GM12878 (cell line): ENCODE measurements at regions not wholly inside any gene's neighbourhood (a gene's known extent, or its start where the extent isn't known, plus 50 kb on each side); places are given as distances from the start of the nearest gene placed in this dataset.

Source experiments
- ATAC-seq: fragments of 200-7000 bp; cut with Tn5 transposase; 3 replicates; pipeline ENCODE4 v1.9.1; 2020; ENCODE audit warnings: mild to moderate bottlenecking, moderate library complexity
- BruUV-seq: library from RNA; stranded (reverse); fragments of 400-500 nt; replicated peaks from 2 replicates; lab custom pipeline; 2021; lab: Mats Ljungman, UMichigan
- CTCF ChIA-PET: fragments of 300-600 bp; sonication (Branson Sonifier 250); formaldehyde crosslinking; extraction: SDS; loops from one replicate; lab custom pipeline; 2021; ENCODE audit warnings: inconsistent platforms; lab: Yijun Ruan, JAX
- POLR2A ChIA-PET: fragments of 350-600 bp; formaldehyde crosslinking; extraction: SDS; loops from one replicate; lab custom pipeline; 2021; ENCODE audit warnings: inconsistent platforms; lab: Charles Lee
- RAD21 ChIA-PET: fragments of 300-600 bp; sonication (Branson Sonifier 250); formaldehyde crosslinking; loops from one replicate; lab custom pipeline; 2023; ENCODE audit warnings: antibody characterized with exemption; ENCODE audit not compliant: unreplicated experiment; lab: Charles Lee
- SMC1A ChIA-PET: fragments of 300-600 bp; sonication (Branson Sonifier 250); formaldehyde crosslinking; loops from one replicate; lab custom pipeline; 2023; ENCODE audit not compliant: unreplicated experiment, uncharacterized antibody; lab: Charles Lee
- DNase-seq: peaks from one replicate; pipeline ENCODE4 v3.0.0-alpha.2; 2011; ENCODE audit warnings: low read depth, low spot score
- FAIRE-seq: peaks from 3 replicates; lab custom pipeline; 2011; peaks lifted over from hg19 to GRCh38; lab: Jason Lieb, UNC
- H2AFZ ChIP-seq: 2 replicates; pipeline ENCODE4 v1.6.0; 2011; ENCODE audit warnings: low read depth, low read length, control low read depth; ENCODE audit not compliant: control insufficient read depth
- H3K27ac ChIP-seq: 2 replicates; pipeline ENCODE4 v1.5.1; 2011; ENCODE audit warnings: control low read depth; ENCODE audit not compliant: control insufficient read depth, insufficient read depth
- H3K27me3 ChIP-seq, 2 experiments: replicated peaks in 1 of 2; 2 replicates each; pipeline versions ENCODE4 v1.6.0 to v1.6.1; 2011; ENCODE audit warnings: low read length in 1 of 2; ENCODE audit not compliant: control insufficient read depth in 2 of 2, insufficient read depth in 2 of 2
- H3K36me3 ChIP-seq, 2 experiments: 2 replicates each; pipeline ENCODE4 v1.5.1; 2011; ENCODE audit warnings: low read length in 1 of 2; ENCODE audit not compliant: control insufficient read depth in 2 of 2, insufficient read depth in 2 of 2
- H3K4me1 ChIP-seq: 2 replicates; pipeline ENCODE4 v1.6.1; 2011; ENCODE audit warnings: mild to moderate bottlenecking, low read length, moderate library complexity, mixed read lengths; ENCODE audit not compliant: control insufficient read depth, insufficient read depth
- H3K4me2 ChIP-seq: 2 replicates; pipeline ENCODE4 v1.6.0; 2011; ENCODE audit warnings: control low read depth; ENCODE audit not compliant: control insufficient read depth, insufficient read depth
- H3K4me3 ChIP-seq: fragments of 200-600 bp; sonication (generic); 2 replicates; pipeline ENCODE4 v1.5.1; 2016
- H3K79me2 ChIP-seq: 2 replicates; pipeline ENCODE4 v1.6.0; 2011; ENCODE audit warnings: low read length; ENCODE audit not compliant: control insufficient read depth, insufficient read depth
- H3K9ac ChIP-seq: 2 replicates; pipeline ENCODE4 v1.8.0; 2011; ENCODE audit warnings: low read length, control low read depth, mixed read lengths; ENCODE audit not compliant: control insufficient read depth, insufficient read depth
- H3K9me3 ChIP-seq: replicated peaks from 3 replicates; pipeline ENCODE4 v1.5.1; 2011; ENCODE audit warnings: mild to moderate bottlenecking, low read length; ENCODE audit not compliant: control insufficient read depth, insufficient read depth
- H4K20me1 ChIP-seq: 2 replicates; pipeline ENCODE4 v1.6.0; 2011; ENCODE audit not compliant: control insufficient read depth, insufficient read depth
- CUX1 ChIP-seq: IDR thresholded peaks from 2 replicates; pipeline ENCODE4 v1.6.1; 2012; ENCODE audit warnings: improper control_type of control experiment, low read depth, low read length; ENCODE audit not compliant: insufficient replicate concordance
- KDM1A ChIP-seq: fragments of 200-600 bp; sonication (generic); IDR thresholded peaks from 2 replicates; pipeline ENCODE4 v1.6.1; 2016; ENCODE audit warnings: borderline replicate concordance
- MAX ChIP-seq: IDR thresholded peaks from 2 replicates; pipeline ENCODE4 v1.6.1; 2012; ENCODE audit warnings: low read depth, low read length, improper control_type of control experiment
- MEF2B ChIP-seq: fragments of 450-650 bp; IDR thresholded peaks from 2 replicates; pipeline ENCODE4 v1.6.1; 2018; ENCODE audit warnings: mild to moderate bottlenecking, moderate library complexity; ENCODE audit not compliant: partially characterized antibody, poor library complexity, severe bottlenecking
- SP1 ChIP-seq: IDR thresholded peaks from one replicate; pipeline ENCODE4 v1.6.1; 2011; ENCODE audit warnings: low read depth, low read length
- TCF12 ChIP-seq: IDR thresholded peaks from 2 replicates; pipeline ENCODE4 v1.6.1; 2011; ENCODE audit warnings: low read depth, mild to moderate bottlenecking, low read length
- ZNF217 ChIP-seq: fragments of 450-650 bp; IDR thresholded peaks from 2 replicates; pipeline ENCODE4 v1.6.1; 2017; ENCODE audit warnings: antibody characterized with exemption, mild to moderate bottlenecking
- ZNF687 ChIP-seq: fragments of 450-650 bp; IDR thresholded peaks from 2 replicates; pipeline ENCODE4 v1.6.1; 2017; ENCODE audit warnings: mild to moderate bottlenecking, moderate library complexity
- WGBS: methylation state at CpG from one replicate; pipeline ENCODE4 v1.1.6; 2016; ENCODE audit warnings: low lambda C conversion rate; ENCODE audit not compliant: insufficient replicate concordance, insufficient coverage; ENCODE audit errors: missing lambda C conversion rate; 5-methylcytosine and 5-hydroxymethylcytosine counted together
- in situ Hi-C: fragments of 300-500 bp; cut with MboI; formaldehyde crosslinking; loops from 9 replicates; pipeline ENCODE4 v1.14.3; 2018; ENCODE audit warnings: mixed read lengths
- intact Hi-C: fragments of 100-400 bp; cut with micrococcal nuclease; formaldehyde crosslinking; loops from one replicate; pipeline ENCODE4 v1.14.2; 2022; ENCODE audit not compliant: unreplicated experiment

- TF ChIP-seq CUX1 (no peak), SP1 (no peak), ZNF217 (no peak), TCF12 (no peak), MEF2B (peak; percentile 26), MAX (no peak), KDM1A (no peak), ZNF687 (no peak)
- no peaks in the 10 kb centered on the region for H3K27me3 ChIP-seq
- peaks cover 51% of the 10 kb centered on the region for H3K4me1 ChIP-seq
- WGBS: 60% methylated on average over 1 of the region's 1 CpG
- no TSS peak for BruUV-seq
- H3K79me2 ChIP-seq: no peaks in the 10 kb centered on the region
- intact Hi-C loops: loop anchor here (5.0 kb wide), 1 partner anchor 207 kb away; no protein-coding TSS in a partner anchor
- no peak for DNase-seq
- no peaks in the 10 kb centered on the region for H3K36me3 ChIP-seq
- peak; percentile 44; the same call in 2 of the 3 replicates for ATAC-seq
- H3K27ac ChIP-seq: peak overlapping the region; percentile 57
- H3K4me2 ChIP-seq: peak overlapping the region; percentile 59
- no peaks in the 10 kb centered on the region; the same call in 2 of the 3 replicates for H3K9me3 ChIP-seq
- ChIA-PET POLR2A (interaction anchor here (0.8 to 2.3 kb wide), 3 partner anchors 18 to 47 kb away, joined by 3 to 6 read pairs (median 3); no protein-coding TSS in a partner anchor), RAD21 (interaction anchor here (0.9 to 4.5 kb wide), 11 partner anchors 14 to 280 kb away, joined by 3 to 33 read pairs (median 4); no protein-coding TSS in a partner anchor), CTCF (interaction anchor here (0.6 to 4.7 kb wide), 6 partner anchors 19 to 219 kb away, joined by 3 to 45 read pairs (median 6); no protein-coding TSS in a partner anchor), SMC1A (interaction anchor here (0.6 to 6.7 kb wide), 13 partner anchors 12 to 331 kb away, joined by 3 to 87 read pairs (median 8); no protein-coding TSS in a partner anchor)
- no peaks in the 10 kb centered on the region for H4K20me1 ChIP-seq
- no peak for FAIRE-seq
- no peak overlapping the region for H3K9ac ChIP-seq
- in situ Hi-C loops: no loop called here
- no peak overlapping the region for H2AFZ ChIP-seq
- H3K4me3 ChIP-seq: no peak overlapping the region
Observed at GRCh38 chr14:62079038-62079437, 316.8 kb downstream of the SNAPC1 start.
